GM23248 (cell line): ENCODE measurements at regions not wholly inside any gene's neighbourhood (a gene's known extent, or its start where the extent isn't known, plus 50 kb on each side); places are given as distances from the start of the nearest gene placed in this dataset.

Experiments used
- EZH2 ChIP-seq: fragments of 200-600 bp; sonication (generic); IDR thresholded peaks from 2 replicates; pipeline ENCODE4 v1.6.1; 2018; ENCODE audit warnings: antibody characterized with exemption, mild to moderate bottlenecking; ENCODE audit not compliant: insufficient read depth, poor library complexity, severe bottlenecking
- EZH2phosphoT487 ChIP-seq: fragments of 200-600 bp; sonication (generic); IDR thresholded peaks from 2 replicates; pipeline ENCODE4 v1.6.1; 2018; ENCODE audit warnings: antibody characterized with exemption, moderate library complexity, mild to moderate bottlenecking, low read depth; ENCODE audit not compliant: insufficient read depth

- TF ChIP-seq EZH2phosphoT487 (no peak), EZH2 (no peak)
These were observed 1290.5 kb downstream of the ADGRL3 start for GRCh38 chr4:62490635-62491034.
